HEK293 (cell line): ENCODE measurements at regions not wholly inside any gene's neighbourhood (a gene's known extent, or its start where the extent isn't known, plus 50 kb on each side); places are given as distances from the start of the nearest gene placed in this dataset.
"Not testable (repeated sequence)": the region's sequence is repeated elsewhere in the genome, so short reads cannot be mapped to it uniquely, and the experiment has no call there.

Experiments
- CTCF ChIA-PET: fragments of 350-600 bp; formaldehyde crosslinking; extraction: SDS; loops from one replicate; lab custom pipeline; 2021; ENCODE audit warnings: antibody characterized with exemption; lab: Yijun Ruan, JAX
- POLR2A ChIA-PET: fragments of 300-600 bp; formaldehyde crosslinking; extraction: SDS; loops from one replicate; lab custom pipeline; 2020; ENCODE audit warnings: antibody characterized with exemption, inconsistent platforms; lab: Yijun Ruan, JAX
- H3K27ac ChIP-seq: fragments of 200-500 bp; sonication (Bioruptor generic); 2 replicates; pipeline ENCODE4 v1.5.1; 2014; ENCODE audit warnings: low read depth, low read length, control low read depth, inconsistent platforms; ENCODE audit errors: extremely low read depth
- H3K36me3 ChIP-seq, 2 experiments: fragments of 200-500 bp in 1 of 2; sonication (Bioruptor generic) in 1 of 2; 1 replicate in 1 of 2; 2 replicates in 1 of 2; pipeline ENCODE4 v1.5.1; 2014 to 2017; ENCODE audit warnings: inconsistent platforms in 2 of 2, low read length in 2 of 2; ENCODE audit not compliant: control insufficient read depth in 2 of 2, insufficient read depth in 1 of 2
- H3K4me1 ChIP-seq: fragments of 200-500 bp; sonication (Bioruptor generic); 2 replicates; pipeline ENCODE4 v1.5.1; 2014; ENCODE audit warnings: mild to moderate bottlenecking, low read length, inconsistent platforms; ENCODE audit not compliant: control insufficient read depth, insufficient read depth
- H3K4me3 ChIP-seq: 2 replicates; pipeline ENCODE4 v1.5.1; 2011; ENCODE audit warnings: low read depth, mild to moderate bottlenecking, control low read depth, low read length, moderate library complexity
- H3K9me3 ChIP-seq: fragments of 200-500 bp; sonication (Bioruptor generic); 2 replicates; pipeline ENCODE4 v1.5.1; 2014; ENCODE audit warnings: low read depth, low read length, inconsistent platforms; ENCODE audit not compliant: control insufficient read depth, insufficient read depth
- FEZF1 ChIP-seq: fragments of 450-650 bp; formaldehyde crosslinking; IDR thresholded peaks from 2 replicates; pipeline ENCODE4 v1.5.1; 2016; ENCODE audit warnings: missing biosample characterization, missing genetic modification characterization
- SCRT1 ChIP-seq: fragments of 450-650 bp; formaldehyde crosslinking; IDR thresholded peaks from 2 replicates; pipeline ENCODE4 v1.5.1; 2016; ENCODE audit warnings: missing biosample characterization, missing genetic modification characterization, borderline replicate concordance
- TCF7L2 ChIP-seq: IDR thresholded peaks from 2 replicates; pipeline ENCODE4 v1.6.1; 2011; ENCODE audit warnings: low read depth, mild to moderate bottlenecking, inconsistent platforms, low read length, moderate library complexity, borderline replicate concordance
- YY2 ChIP-seq: fragments of 450-650 bp; formaldehyde crosslinking; IDR thresholded peaks from 2 replicates; pipeline ENCODE4 v1.5.1; 2016; ENCODE audit warnings: missing biosample characterization, missing genetic modification characterization
- ZBTB17 ChIP-seq: fragments of 450-650 bp; formaldehyde crosslinking; IDR thresholded peaks from 2 replicates; pipeline ENCODE4 v1.5.1; 2016; ENCODE audit warnings: missing biosample characterization, missing genetic modification characterization
- ZBTB48 ChIP-seq: fragments of 450-650 bp; formaldehyde crosslinking; IDR thresholded peaks from 2 replicates; pipeline ENCODE4 v1.5.1; 2016; ENCODE audit warnings: missing biosample characterization, missing genetic modification characterization
- ZEB2 ChIP-seq: fragments of 450-650 bp; formaldehyde crosslinking; IDR thresholded peaks from 2 replicates; pipeline ENCODE4 v1.5.1; 2016; ENCODE audit warnings: missing biosample characterization, missing genetic modification characterization
- ZNF239 ChIP-seq: fragments of 450-650 bp; formaldehyde crosslinking; IDR thresholded peaks from 2 replicates; pipeline ENCODE4 v1.5.1; 2016; ENCODE audit warnings: missing biosample characterization, missing genetic modification characterization
- ZNF292 ChIP-seq: fragments of 450-650 bp; formaldehyde crosslinking; IDR thresholded peaks from 2 replicates; pipeline ENCODE4 v1.5.1; 2016; ENCODE audit warnings: low read depth, missing biosample characterization, missing genetic modification characterization, borderline replicate concordance
- ZNF707 ChIP-seq: fragments of 450-650 bp; formaldehyde crosslinking; IDR thresholded peaks from 2 replicates; pipeline ENCODE4 v1.5.1; 2016; ENCODE audit warnings: missing biosample characterization, missing genetic modification characterization
- ZNF792 ChIP-seq: fragments of 450-650 bp; formaldehyde crosslinking; IDR thresholded peaks from 2 replicates; pipeline ENCODE4 v1.5.1; 2016; ENCODE audit warnings: missing biosample characterization, missing genetic modification characterization
- ZSCAN16 ChIP-seq: fragments of 450-650 bp; formaldehyde crosslinking; IDR thresholded peaks from 2 replicates; pipeline ENCODE4 v1.5.1; 2016; ENCODE audit warnings: missing biosample characterization, missing genetic modification characterization
- TF ChIP-seq, protein P1 (sequence below): fragments of 450-650 bp; formaldehyde crosslinking; IDR thresholded peaks from 2 replicates; pipeline ENCODE4 v1.5.1; 2016; ENCODE audit warnings: missing biosample characterization, missing genetic modification characterization
- TF ChIP-seq, protein P2 (sequence below): fragments of 450-650 bp; formaldehyde crosslinking; conservative IDR thresholded peaks from 2 replicates; pipeline ENCODE4 v1.5.1; 2016; ENCODE audit warnings: low read depth, missing biosample characterization, missing genetic modification characterization
- TF ChIP-seq, protein P3 (sequence below): fragments of 450-650 bp; formaldehyde crosslinking; IDR thresholded peaks from 2 replicates; pipeline ENCODE4 v1.5.1; 2016; ENCODE audit warnings: missing biosample characterization, missing genetic modification characterization, borderline replicate concordance

DNA sequence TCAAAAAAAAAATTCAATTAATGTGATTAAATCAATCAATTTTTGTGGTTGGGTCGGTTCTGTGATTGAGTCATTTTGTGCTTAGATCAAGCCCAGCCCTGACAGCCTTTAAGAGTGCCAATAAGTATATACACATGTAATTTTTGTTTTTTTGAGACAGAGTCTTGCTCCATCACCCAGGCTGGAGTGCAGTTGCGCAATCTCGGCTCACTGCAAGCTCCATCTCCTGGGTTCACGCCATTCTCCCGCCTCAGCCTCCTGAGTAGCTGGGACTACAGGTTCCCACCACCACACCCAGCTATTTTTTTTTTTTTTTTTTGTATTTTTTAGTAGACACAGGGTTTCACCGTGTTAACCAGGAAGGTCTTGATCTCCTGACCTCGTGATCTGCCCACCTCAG is 887.1 kb upstream of the ZNF722 start:
- CTCF ChIA-PET, H3K4me3 ChIP-seq, H3K4me1 ChIP-seq, POLR2A ChIA-PET, H3K36me3 ChIP-seq, H3K9me3 ChIP-seq, H3K27ac ChIP-seq: not testable (repeated sequence)

DNA sequence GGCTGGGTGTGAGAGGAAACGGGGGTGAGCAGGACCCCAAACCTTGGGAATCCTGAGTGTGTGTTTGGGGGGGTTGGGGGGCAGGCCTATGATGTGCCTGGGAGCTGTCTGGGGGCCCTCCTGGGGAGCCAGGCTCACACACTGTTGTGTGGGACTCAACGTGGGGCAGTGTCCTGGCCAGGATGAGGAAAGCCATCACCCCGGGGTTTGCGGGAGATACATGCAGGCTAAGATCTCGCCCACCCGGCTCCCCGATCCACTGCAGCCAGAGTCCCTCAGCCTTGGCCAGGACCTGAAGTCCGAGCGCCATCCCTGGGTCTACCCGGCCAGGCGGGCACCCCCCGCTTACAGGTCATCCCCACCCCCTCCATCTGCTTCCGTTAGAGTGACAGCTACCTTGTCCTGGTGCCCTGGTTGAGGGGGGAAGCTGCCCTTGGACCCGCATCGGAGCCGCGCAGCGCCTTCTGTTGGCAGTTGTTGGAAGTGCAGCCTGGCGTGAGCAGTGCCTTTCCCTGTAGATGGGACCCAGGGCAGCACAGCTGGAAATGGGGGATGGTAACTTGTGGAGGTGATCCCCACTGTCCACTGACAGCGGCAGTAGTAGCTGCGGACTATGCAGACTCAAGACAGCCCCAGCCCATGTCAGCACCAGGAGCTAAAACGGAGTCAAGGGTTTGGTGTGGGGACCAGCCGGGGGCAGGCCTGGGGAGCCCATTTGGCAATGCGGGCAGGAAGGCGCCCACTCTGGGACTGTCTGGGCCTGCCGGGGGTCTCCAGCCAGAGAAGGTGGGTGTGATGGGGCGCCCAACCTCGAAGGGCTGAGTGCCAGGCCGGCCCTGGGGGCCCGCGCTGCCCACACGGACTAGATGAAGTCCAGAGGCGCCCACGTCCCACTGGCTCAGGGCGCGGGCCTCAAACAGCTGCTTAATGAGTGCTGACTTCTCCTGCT is 885.6 kb upstream of the ZNF722 start:
- TF ChIP-seq ZEB2 (tag by site-specific recombination) = no peak
- no peak for TF ChIP-seq ZNF792 (tag by site-specific recombination)
- TF ChIP-seq ZBTB17 = no peak
- TF ChIP-seq YY2 = no peak
- TF ChIP-seq, protein P1, sequence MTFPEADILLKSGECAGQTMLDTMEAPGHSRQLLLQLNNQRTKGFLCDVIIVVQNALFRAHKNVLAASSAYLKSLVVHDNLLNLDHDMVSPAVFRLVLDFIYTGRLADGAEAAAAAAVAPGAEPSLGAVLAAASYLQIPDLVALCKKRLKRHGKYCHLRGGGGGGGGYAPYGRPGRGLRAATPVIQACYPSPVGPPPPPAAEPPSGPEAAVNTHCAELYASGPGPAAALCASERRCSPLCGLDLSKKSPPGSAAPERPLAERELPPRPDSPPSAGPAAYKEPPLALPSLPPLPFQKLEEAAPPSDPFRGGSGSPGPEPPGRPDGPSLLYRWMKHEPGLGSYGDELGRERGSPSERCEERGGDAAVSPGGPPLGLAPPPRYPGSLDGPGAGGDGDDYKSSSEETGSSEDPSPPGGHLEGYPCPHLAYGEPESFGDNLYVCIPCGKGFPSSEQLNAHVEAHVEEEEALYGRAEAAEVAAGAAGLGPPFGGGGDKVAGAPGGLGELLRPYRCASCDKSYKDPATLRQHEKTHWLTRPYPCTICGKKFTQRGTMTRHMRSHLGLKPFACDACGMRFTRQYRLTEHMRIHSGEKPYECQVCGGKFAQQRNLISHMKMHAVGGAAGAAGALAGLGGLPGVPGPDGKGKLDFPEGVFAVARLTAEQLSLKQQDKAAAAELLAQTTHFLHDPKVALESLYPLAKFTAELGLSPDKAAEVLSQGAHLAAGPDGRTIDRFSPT (tag by site-specific recombination) = no peak
- no peak for TF ChIP-seq ZNF707 (tag by site-specific recombination)
- no peak for TF ChIP-seq FEZF1 (tag by site-specific recombination)
- TF ChIP-seq ZBTB48 (tag by site-specific recombination) = no peak
- TF ChIP-seq ZSCAN16 (tag by site-specific recombination) = no peak
- TF ChIP-seq ZNF292 (tag by site-specific recombination) = no peak
- TF ChIP-seq, protein P2, sequence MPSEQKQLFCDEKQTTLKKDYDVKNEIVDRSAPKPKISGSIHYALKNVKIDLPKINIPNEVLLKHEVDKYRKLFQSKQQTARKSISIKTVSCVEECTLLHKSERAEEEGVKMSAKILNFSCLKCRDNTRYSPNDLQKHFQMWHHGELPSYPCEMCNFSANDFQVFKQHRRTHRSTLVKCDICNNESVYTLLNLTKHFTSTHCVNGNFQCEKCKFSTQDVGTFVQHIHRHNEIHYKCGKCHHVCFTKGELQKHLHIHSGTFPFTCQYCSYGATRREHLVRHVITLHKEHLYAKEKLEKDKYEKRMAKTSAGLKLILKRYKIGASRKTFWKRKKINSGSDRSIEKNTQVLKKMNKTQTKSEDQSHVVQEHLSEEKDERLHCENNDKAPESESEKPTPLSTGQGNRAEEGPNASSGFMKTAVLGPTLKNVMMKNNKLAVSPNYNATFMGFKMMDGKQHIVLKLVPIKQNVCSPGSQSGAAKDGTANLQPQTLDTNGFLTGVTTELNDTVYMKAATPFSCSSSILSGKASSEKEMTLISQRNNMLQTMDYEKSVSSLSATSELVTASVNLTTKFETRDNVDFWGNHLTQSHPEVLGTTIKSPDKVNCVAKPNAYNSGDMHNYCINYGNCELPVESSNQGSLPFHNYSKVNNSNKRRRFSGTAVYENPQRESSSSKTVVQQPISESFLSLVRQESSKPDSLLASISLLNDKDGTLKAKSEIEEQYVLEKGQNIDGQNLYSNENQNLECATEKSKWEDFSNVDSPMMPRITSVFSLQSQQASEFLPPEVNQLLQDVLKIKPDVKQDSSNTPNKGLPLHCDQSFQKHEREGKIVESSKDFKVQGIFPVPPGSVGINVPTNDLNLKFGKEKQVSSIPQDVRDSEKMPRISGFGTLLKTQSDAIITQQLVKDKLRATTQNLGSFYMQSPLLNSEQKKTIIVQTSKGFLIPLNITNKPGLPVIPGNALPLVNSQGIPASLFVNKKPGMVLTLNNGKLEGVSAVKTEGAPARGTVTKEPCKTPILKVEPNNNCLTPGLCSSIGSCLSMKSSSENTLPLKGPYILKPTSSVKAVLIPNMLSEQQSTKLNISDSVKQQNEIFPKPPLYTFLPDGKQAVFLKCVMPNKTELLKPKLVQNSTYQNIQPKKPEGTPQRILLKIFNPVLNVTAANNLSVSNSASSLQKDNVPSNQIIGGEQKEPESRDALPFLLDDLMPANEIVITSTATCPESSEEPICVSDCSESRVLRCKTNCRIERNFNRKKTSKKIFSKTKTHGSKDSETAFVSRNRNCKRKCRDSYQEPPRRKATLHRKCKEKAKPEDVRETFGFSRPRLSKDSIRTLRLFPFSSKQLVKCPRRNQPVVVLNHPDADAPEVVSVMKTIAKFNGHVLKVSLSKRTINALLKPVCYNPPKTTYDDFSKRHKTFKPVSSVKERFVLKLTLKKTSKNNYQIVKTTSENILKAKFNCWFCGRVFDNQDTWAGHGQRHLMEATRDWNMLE (tag by site-specific recombination) = no peak
- TF ChIP-seq, protein P3, sequence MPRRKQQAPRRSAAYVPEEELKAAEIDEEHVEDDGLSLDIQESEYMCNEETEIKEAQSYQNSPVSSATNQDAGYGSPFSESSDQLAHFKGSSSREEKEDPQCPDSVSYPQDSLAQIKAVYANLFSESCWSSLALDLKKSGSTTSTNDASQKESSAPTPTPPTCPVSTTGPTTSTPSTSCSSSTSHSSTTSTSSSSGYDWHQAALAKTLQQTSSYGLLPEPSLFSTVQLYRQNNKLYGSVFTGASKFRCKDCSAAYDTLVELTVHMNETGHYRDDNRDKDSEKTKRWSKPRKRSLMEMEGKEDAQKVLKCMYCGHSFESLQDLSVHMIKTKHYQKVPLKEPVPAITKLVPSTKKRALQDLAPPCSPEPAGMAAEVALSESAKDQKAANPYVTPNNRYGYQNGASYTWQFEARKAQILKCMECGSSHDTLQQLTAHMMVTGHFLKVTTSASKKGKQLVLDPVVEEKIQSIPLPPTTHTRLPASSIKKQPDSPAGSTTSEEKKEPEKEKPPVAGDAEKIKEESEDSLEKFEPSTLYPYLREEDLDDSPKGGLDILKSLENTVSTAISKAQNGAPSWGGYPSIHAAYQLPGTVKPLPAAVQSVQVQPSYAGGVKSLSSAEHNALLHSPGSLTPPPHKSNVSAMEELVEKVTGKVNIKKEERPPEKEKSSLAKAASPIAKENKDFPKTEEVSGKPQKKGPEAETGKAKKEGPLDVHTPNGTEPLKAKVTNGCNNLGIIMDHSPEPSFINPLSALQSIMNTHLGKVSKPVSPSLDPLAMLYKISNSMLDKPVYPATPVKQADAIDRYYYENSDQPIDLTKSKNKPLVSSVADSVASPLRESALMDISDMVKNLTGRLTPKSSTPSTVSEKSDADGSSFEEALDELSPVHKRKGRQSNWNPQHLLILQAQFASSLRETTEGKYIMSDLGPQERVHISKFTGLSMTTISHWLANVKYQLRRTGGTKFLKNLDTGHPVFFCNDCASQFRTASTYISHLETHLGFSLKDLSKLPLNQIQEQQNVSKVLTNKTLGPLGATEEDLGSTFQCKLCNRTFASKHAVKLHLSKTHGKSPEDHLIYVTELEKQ (tag by site-specific recombination) = no peak
- no peak for TF ChIP-seq ZNF239 (tag by site-specific recombination)
- TF ChIP-seq TCF7L2 = no peak
- TF ChIP-seq SCRT1 (tag by site-specific recombination) = no peak
- H3K9me3 ChIP-seq = no peaks in the 10 kb centered on the region

More for the DNA sequence above, 885.6 kb upstream of the ZNF722 start:
- Histone ChIP-seq H3K27ac (no peak overlapping the region), H3K4me1 (no peaks in the 10 kb centered on the region), H3K36me3 (no peaks in the 10 kb centered on the region), H3K4me3 (no peak overlapping the region)
- CTCF ChIA-PET = no interaction called here
- POLR2A ChIA-PET = no interaction called here
